GM12873 (cell line): ENCODE measurements at regions not wholly inside any gene's neighbourhood (a gene's known extent, or its start where the extent isn't known, plus 50 kb on each side); places are given as distances from the start of the nearest gene placed in this dataset.

Experiments
- TF ChIP-seq, protein P1 (sequence below): IDR thresholded peaks from 2 replicates; pipeline ENCODE4 v1.5.1; 2012; ENCODE audit warnings: low read depth, mild to moderate bottlenecking, moderate library complexity, low read length, control low read depth; ENCODE audit not compliant: insufficient read depth; ENCODE audit errors: missing control alignments

GRCh38 chr19:27906081-27906480, 1306.9 kb downstream of the UQCRFS1 start:
- TF ChIP-seq, protein P1, sequence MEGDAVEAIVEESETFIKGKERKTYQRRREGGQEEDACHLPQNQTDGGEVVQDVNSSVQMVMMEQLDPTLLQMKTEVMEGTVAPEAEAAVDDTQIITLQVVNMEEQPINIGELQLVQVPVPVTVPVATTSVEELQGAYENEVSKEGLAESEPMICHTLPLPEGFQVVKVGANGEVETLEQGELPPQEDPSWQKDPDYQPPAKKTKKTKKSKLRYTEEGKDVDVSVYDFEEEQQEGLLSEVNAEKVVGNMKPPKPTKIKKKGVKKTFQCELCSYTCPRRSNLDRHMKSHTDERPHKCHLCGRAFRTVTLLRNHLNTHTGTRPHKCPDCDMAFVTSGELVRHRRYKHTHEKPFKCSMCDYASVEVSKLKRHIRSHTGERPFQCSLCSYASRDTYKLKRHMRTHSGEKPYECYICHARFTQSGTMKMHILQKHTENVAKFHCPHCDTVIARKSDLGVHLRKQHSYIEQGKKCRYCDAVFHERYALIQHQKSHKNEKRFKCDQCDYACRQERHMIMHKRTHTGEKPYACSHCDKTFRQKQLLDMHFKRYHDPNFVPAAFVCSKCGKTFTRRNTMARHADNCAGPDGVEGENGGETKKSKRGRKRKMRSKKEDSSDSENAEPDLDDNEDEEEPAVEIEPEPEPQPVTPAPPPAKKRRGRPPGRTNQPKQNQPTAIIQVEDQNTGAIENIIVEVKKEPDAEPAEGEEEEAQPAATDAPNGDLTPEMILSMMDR: no peak

DNA sequence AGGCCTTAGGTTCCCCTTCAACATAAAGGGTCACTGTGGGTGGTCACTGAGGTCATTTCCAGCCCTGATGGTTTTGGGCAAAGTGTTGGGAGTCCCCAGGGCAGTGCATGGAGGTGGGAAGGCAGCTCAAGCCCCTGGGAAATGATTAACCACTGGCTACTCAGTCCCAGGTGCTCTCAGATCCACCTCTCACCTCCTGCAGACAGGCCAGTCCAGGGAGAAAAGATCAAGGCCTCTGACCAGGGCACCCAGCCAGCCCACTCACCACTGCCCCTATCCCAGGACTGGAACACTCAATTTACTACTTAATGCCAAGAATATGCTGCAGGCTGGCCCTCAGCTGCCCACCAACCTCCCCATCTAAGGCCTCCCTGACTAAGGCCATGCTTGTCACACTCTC, 1307.9 kb downstream of the UQCRFS1 start:
- TF ChIP-seq, protein P1: no peak

- TF ChIP-seq, protein P1: no peak
Observed at GRCh38 chr19:27901078-27901477, 1311.9 kb downstream of the UQCRFS1 start.

DNA sequence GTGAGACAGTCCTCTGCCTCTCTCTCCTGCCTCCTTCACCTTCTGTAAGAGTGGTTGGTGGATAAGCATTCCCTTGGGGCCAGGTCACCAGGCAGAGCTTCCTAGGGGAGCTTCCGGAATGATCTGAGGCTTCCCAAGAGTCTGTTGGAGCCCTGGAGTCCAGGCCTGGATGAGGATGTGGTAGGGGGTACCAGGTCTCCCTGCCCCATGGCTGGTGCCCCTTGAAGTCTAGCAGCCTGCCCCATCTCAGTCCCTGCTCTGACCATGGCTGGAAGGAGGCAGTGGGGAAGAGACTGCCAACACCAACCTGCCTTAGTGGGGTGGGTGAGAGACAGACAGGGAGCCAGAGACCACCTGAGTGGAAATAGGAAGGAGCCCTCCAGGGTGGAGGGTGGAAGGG, 1316.9 kb downstream of the UQCRFS1 start:
- TF ChIP-seq, protein P1: no peak

GRCh38 chr19:27894906-27895754, 1317.8 kb downstream of the UQCRFS1 start:
- TF ChIP-seq, protein P1: no peak

- TF ChIP-seq, protein P1: no peak
Observed at GRCh38 chr19:27892500-27892899, 1320.5 kb downstream of the UQCRFS1 start.

DNA sequence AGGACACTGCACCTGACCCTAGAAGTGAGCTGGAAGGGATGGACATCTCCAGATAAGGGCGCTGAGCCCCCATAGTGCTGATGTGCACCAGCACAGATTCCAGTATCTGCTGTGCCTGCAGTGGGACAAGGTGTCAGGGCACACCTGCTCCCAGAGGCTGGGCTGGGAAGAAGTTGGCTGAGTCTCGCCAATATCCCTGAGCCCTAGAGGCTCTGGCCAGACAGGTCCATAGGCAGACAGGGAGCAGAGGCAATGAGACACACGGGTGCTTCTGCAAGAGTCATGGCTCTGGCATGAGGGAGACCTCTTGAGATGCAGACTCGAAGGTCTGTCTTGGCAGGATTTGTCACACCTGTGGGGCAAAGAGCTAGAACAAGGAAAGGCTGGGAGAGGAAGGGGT, 1321.5 kb downstream of the UQCRFS1 start:
- TF ChIP-seq, protein P1: no peak
